ENCODE measurements at regions not wholly inside any gene's neighbourhood (a gene's known extent, or its start where the extent isn't known, plus 50 kb on each side); places are given as distances from the start of the nearest gene placed in this dataset.

DNA sequence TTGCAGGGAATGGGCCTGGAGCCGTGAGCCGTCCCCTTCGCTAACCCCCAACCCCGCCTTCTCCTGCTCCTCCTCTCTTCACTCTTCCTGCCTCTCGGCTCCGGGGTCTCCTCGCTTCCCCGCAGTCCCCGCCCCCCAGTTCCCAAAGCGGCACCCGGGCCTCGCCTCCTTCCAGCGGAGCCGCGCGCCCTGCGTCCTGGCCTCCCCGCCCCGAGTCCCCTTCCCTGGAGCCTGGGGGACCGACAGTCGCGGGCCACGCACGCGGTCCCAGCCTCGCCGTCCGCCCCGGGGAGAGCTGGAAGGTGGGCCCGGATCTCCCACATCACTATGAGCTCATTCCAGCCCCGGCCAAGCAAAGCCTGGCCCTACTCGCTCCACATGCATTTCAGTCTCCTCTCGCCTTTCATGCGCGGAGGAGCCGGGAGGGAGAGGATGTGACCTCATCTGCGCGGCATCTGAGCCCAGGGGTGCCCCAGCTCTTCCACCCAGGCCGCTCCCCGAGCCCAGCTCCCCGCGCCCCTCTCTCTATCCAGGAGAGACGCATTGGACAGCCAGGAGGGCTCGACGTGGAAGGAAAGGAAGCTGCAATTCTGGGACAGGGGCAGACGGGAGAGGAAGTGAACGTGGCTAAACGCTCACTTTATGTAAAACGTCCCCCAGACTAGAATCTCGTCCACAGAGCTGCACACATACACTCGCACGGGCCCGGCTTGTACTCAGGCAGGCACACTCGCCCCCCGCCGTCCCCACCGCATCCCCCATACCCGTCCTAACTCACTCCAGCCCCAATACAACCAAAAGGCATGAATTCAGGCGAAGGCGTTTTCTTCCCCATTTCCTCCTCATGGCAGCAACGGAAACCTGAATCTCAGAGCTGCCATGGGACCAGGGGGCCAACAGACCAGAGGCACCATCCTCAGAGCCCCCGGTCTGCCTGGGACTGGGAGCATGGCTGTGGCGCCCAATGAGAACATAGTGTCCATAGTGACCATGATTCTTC is 108.7 kb upstream of the CCND2 start:
- TF ChIP-seq, protein P1, sequence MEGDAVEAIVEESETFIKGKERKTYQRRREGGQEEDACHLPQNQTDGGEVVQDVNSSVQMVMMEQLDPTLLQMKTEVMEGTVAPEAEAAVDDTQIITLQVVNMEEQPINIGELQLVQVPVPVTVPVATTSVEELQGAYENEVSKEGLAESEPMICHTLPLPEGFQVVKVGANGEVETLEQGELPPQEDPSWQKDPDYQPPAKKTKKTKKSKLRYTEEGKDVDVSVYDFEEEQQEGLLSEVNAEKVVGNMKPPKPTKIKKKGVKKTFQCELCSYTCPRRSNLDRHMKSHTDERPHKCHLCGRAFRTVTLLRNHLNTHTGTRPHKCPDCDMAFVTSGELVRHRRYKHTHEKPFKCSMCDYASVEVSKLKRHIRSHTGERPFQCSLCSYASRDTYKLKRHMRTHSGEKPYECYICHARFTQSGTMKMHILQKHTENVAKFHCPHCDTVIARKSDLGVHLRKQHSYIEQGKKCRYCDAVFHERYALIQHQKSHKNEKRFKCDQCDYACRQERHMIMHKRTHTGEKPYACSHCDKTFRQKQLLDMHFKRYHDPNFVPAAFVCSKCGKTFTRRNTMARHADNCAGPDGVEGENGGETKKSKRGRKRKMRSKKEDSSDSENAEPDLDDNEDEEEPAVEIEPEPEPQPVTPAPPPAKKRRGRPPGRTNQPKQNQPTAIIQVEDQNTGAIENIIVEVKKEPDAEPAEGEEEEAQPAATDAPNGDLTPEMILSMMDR (conservative IDR thresholded peaks at IDR 0.05) = no peak
- H3K27ac ChIP-seq = no peak overlapping the region

DNA sequence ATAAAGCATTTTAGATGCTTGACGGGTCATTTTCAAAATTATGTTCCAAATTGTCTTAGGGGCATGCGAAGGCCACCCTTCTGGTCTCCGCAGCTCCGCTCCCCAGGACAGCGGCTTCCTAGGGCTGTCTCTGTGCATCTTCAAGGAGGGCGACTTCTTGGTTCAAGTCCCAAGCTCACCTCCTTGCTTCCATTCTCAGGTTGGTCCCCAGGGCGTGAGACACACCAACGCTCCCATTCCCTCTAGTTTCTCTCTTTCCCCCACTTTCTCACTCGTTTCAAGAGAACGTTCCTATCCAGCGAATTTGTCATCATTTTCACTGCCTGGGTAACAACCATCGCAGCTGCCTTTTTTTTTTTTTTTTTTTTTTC is 109.4 kb upstream of the CCND2 start:
- TF ChIP-seq, protein P1 (conservative IDR thresholded peaks at IDR 0.05) = no peak

DNA sequence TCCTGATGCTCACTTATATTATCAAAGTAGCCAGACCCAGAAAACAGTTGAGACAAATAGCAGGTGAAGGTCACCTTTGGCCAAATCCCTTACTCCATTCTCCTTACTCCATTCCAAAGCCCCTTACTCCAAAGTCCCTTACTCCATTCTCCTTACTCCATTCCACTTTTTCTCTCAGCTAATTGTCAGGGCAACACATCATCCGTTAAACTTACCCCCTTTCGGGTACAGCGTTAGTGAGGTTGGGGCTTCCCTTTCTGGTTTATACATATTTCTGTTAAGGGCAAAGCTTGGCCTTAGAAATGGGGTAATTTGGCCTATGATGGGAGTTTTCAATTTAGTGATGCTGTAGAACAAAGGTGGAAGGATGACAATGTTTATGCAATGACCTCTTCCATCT is 111.8 kb upstream of the CCND2 start:
- TF ChIP-seq, protein P1 (conservative IDR thresholded peaks at IDR 0.05) = no peak
- no peak overlapping the region for H3K27ac ChIP-seq

More for the DNA sequence above, 109.4 kb upstream of the CCND2 start:
- no peak overlapping the region for H3K27ac ChIP-seq

DNA sequence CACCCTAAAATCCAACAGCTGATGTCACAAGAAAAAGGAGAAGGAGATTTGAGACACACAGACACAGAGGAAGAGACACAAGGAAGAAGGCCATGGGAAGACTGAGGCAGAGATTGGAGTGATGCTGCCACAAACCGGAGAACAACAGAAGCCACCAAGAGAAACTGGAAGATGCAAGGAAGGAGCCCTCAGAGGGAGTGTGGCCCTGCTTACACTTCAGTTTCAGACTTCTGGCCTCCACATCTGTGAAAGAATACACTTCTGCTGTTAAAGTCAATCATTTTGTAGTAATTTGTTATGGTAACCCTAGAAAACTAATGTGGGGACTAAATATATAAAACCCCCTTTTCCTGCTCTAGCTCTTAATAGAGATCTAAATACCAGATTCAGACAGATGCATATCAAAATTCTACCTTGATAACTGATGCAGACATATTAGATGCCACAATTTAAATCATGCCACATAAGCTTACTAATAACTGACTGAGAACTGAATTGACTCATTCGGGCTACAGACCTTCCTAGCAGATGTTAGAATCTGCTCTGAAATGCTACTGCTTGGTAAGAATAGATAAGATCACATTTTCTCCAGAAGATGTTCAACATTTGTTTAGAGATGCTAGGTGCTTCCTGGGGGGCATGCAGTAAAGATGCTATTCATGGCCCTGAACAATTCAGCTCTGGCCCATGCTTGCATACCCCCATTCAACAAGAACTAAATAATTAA is 113.1 kb upstream of the CCND2 start:
- H3K27ac ChIP-seq = no peak overlapping the region
- TF ChIP-seq, protein P1 (conservative IDR thresholded peaks at IDR 0.05) = no peak

DNA sequence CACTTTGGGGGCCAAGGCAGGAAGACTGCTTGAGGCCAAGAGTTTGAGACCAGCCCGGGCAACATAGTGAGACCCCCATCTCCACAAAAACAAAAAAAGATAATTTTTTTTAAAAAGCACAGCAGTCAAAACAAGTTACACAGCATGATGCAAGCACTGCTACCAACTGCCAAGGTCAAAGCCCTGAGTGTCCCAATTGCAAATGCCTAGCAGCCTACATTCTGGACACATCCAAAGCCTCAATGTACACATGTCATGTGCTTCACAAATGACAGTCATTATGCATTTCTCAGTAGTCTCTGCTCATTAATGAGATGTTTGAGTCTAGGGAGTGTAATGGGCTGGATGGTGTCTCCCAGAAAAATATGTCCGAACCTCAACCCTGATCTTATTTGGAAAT is 113.7 kb upstream of the CCND2 start:
- TF ChIP-seq, protein P1 (conservative IDR thresholded peaks at IDR 0.05) = no peak
- H3K27ac ChIP-seq = no peak overlapping the region

DNA sequence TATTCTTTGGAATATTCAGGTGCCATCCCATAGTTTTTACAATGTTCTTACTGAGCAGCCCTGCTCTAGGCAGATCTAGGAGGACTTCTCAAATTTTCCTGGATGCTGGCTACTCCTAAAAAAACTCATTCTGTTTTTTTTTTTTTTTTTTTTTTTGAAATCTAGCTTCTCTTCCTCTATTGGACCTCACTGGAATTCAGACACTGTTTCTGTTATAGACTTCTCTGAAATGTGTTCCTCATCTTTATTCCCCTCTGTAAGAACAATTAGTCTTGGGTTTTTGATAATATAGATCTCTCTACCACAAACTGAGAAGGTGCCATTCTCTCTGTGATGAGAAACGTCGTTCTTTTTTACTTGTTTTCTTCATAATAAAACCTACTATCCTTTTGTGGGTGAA is 115.3 kb upstream of the CCND2 start:
- TF ChIP-seq, protein P1 (conservative IDR thresholded peaks at IDR 0.05) = no peak
- H3K27ac ChIP-seq = no peak overlapping the region

DNA sequence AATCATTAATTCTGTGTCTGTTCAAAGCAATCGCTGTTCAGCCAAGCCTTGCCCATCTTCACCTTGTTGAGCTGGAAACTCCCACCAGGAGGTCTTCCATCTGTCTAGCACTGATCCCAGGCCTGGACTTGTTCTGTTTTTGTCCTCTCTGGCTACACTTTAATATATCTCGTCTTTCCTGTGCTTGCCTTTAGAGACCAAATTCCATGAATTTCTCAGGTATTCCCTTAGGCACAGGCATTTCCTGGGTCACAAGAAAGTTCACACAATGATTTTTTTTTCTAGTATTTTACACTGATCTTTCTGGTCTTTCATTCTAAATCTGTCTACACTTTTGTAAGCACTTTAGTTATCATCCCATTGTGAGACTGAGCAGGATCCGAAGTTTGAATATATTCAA is 116.4 kb upstream of the CCND2 start:
- no peak overlapping the region for H3K27ac ChIP-seq
- TF ChIP-seq, protein P1 (conservative IDR thresholded peaks at IDR 0.05) = no peak
